Upper lobe of right lung (tissue), 1 donor: ENCODE measurements at regions not wholly inside any gene's neighbourhood (a gene's known extent, or its start where the extent isn't known, plus 50 kb on each side); places are given as distances from the start of the nearest gene placed in this dataset.

ENCODE experiments used
- ATAC-seq: fragments of 200-7000 bp; cut with Tn5 transposase; one replicate; pipeline ENCODE4 v1.9.1; 2020; ENCODE audit warnings: mild to moderate bottlenecking, moderate library complexity
- DNase-seq: peaks from one replicate; pipeline ENCODE4 v3.0.0-alpha.2; 2020
- H3K27ac ChIP-seq: fragments of 200-600 bp; one replicate; pipeline ENCODE4 v1.8.0; 2022
- H3K27me3 ChIP-seq: fragments of 200-600 bp; one replicate; pipeline ENCODE4 v1.8.0; 2022; ENCODE audit warnings: mild to moderate bottlenecking
- H3K36me3 ChIP-seq: fragments of 200-600 bp; one replicate; pipeline ENCODE4 v1.8.0; 2022
- H3K4me1 ChIP-seq: fragments of 200-600 bp; one replicate; pipeline ENCODE4 v1.8.0; 2022
- H3K4me3 ChIP-seq: fragments of 200-600 bp; one replicate; pipeline ENCODE4 v1.8.0; 2022; ENCODE audit warnings: mild to moderate bottlenecking
- H3K9me3 ChIP-seq: fragments of 200-600 bp; one replicate; pipeline ENCODE4 v1.8.0; 2022
- CTCF ChIP-seq: fragments of 200-600 bp; IDR thresholded peaks from one replicate; pipeline ENCODE4 v1.8.0; 2022; ENCODE audit warnings: antibody characterized with exemption
- intact Hi-C: fragments of 100-400 bp; cut with DNase I; formaldehyde crosslinking; loops from one replicate; pipeline ENCODE4 v1.11.0; 2022
- donor health status: DM: no; HTN: yes; CAD: no; lungs with severe emphysema.

DNA sequence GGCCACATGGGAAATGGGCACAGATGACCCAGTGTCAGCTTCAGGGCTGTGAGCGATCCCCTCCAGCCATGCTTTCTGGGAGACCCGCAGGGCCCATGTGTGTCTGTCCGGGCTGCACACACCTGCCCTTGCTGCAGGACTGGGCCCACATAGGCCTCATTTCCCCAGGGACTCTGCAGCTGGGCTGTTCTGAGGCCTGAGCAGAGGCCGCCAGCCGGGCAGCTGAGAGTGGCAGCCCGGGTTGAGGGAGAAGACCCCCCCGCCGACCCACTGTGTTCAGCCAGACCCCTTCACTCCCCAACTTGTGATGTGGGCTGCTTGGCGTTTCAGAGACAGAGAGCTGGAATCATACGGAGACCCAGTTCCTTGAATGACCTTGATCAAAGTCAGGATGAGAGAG lies 50.1 kb upstream of the DPYSL4 start:
- no peak for ATAC-seq
- no peak for TF ChIP-seq CTCF
- Histone ChIP-seq H3K27me3 (peaks cover 31% of the 10 kb centered on the region), H3K27ac (no peak overlapping the region), H3K4me3 (no peak overlapping the region), H3K36me3 (no peaks in the 10 kb centered on the region), H3K9me3 (no peaks in the 10 kb centered on the region), H3K4me1 (no peaks in the 10 kb centered on the region)
- no peak for DNase-seq
- intact Hi-C loops: no loop called here
